Thoracic aorta (tissue), 2 donors: ENCODE measurements at regions not wholly inside any gene's neighbourhood (a gene's known extent, or its start where the extent isn't known, plus 50 kb on each side); places are given as distances from the start of the nearest gene placed in this dataset.

ENCODE experiments used
- ATAC-seq: fragments of 150-250 bp; one replicate; pipeline ENCODE4 v1.8.0; 2017; ENCODE audit warnings: low read depth; ENCODE audit not compliant: insufficient number of reproducible peaks, low FRiP score
- DNase-seq: peaks from one replicate; pipeline ENCODE4 v3.0.0-alpha.2; 2020; ENCODE audit warnings: low spot score
- H3K27ac ChIP-seq, 2 donors: fragments of 200-600 bp; sonication (generic); 1 replicate in 1 of 2; 2 replicates in 1 of 2; pipeline ENCODE4 v1.5.1; 2016; ENCODE audit warnings: mild to moderate bottlenecking in 2 of 2, moderate library complexity in 2 of 2
- H3K27me3 ChIP-seq: fragments of 200-600 bp; sonication (generic); replicated peaks from 2 replicates; pipeline ENCODE4 v1.6.0; 2016; ENCODE audit warnings: mild to moderate bottlenecking; ENCODE audit not compliant: insufficient read depth
- H3K36me3 ChIP-seq: fragments of 200-600 bp; sonication (generic); one replicate; pipeline ENCODE4 v1.5.1; 2016
- H3K4me1 ChIP-seq, 2 donors: fragments of 200-600 bp; sonication (generic); 1 replicate in 1 of 2; 2 replicates in 1 of 2; pipeline versions ENCODE4 v1.5.1 to v1.6.0; 2016; ENCODE audit warnings: low read depth in 2 of 2, mild to moderate bottlenecking in 1 of 2; ENCODE audit not compliant: control insufficient read depth in 1 of 2
- H3K4me3 ChIP-seq: fragments of 200-600 bp; sonication (generic); 2 replicates; pipeline ENCODE4 v1.5.1; 2016; ENCODE audit warnings: mild to moderate bottlenecking
- H3K9me3 ChIP-seq: fragments of 200-600 bp; sonication (generic); 2 replicates; pipeline ENCODE4 v1.5.1; 2016
- CTCF ChIP-seq: fragments of 200-600 bp; sonication (generic); IDR thresholded peaks from one replicate; pipeline ENCODE4 v1.5.1; 2019; ENCODE audit warnings: antibody characterized with exemption

GRCh38 chr2:128622371-128622770 lies 303.7 kb upstream of the HS6ST1 start:
- H3K4me1 ChIP-seq: no peaks in the 10 kb centered on the region
- DNase-seq (no peak), ATAC-seq (no peak)
- no peaks in the 10 kb centered on the region for H3K9me3 ChIP-seq
- no peak for TF ChIP-seq CTCF
- H3K4me3 ChIP-seq: no peak overlapping the region
- H3K27me3 ChIP-seq: no peaks in the 10 kb centered on the region
- H3K36me3 ChIP-seq: no peaks in the 10 kb centered on the region
- H3K27ac ChIP-seq: no peak overlapping the region

- ATAC-seq: no peak
- DNase-seq: no peak
Measured at GRCh38 chr2:128622955-128623620, 304.4 kb upstream of the HS6ST1 start.

GRCh38 chr2:128623776-128624761 lies 305.4 kb upstream of the HS6ST1 start:
- Histone ChIP-seq H3K36me3 (no peaks in the 10 kb centered on the region), H3K4me3 (no peak overlapping the region), H3K27me3 (no peaks in the 10 kb centered on the region), H3K9me3 (no peaks in the 10 kb centered on the region), H3K27ac (no peak overlapping the region), H3K4me1 (no peaks in the 10 kb centered on the region)
- no peak for ATAC-seq
- DNase-seq: no peak
- no peak for TF ChIP-seq CTCF

More at GRCh38 chr2:128622955-128623620, 304.4 kb upstream of the HS6ST1 start:
- no peak for TF ChIP-seq CTCF
- Histone ChIP-seq H3K9me3 (no peaks in the 10 kb centered on the region), H3K36me3 (no peaks in the 10 kb centered on the region), H3K4me3 (no peak overlapping the region), H3K4me1 (no peaks in the 10 kb centered on the region), H3K27me3 (no peaks in the 10 kb centered on the region), H3K27ac (no peak overlapping the region)

- no peaks in the 10 kb centered on the region for H3K4me1 ChIP-seq
- no peak overlapping the region for H3K27ac ChIP-seq
- ATAC-seq (no peak), DNase-seq (no peak)
- no peak overlapping the region for H3K4me3 ChIP-seq
- H3K27me3 ChIP-seq: no peaks in the 10 kb centered on the region
- no peaks in the 10 kb centered on the region for H3K9me3 ChIP-seq
- H3K36me3 ChIP-seq: no peaks in the 10 kb centered on the region
- no peak for TF ChIP-seq CTCF
Measured at GRCh38 chr2:128624956-128625355, 306.3 kb upstream of the HS6ST1 start.

GRCh38 chr2:128625421-128625820 lies 306.8 kb upstream of the HS6ST1 start:
- no peak for DNase-seq
- no peak for ATAC-seq
- TF ChIP-seq CTCF: no peak

More at GRCh38 chr2:128625421-128625820, 306.8 kb upstream of the HS6ST1 start:
- no peak overlapping the region for H3K4me3 ChIP-seq
- H3K27me3 ChIP-seq: no peaks in the 10 kb centered on the region
- no peaks in the 10 kb centered on the region for H3K9me3 ChIP-seq
- H3K27ac ChIP-seq: no peak overlapping the region
- no peaks in the 10 kb centered on the region for H3K36me3 ChIP-seq
- H3K4me1 ChIP-seq: no peaks in the 10 kb centered on the region
